Common myeloid progenitor, CD34-positive (primary cell): ENCODE measurements at regions not wholly inside any gene's neighbourhood (a gene's known extent, or its start where the extent isn't known, plus 50 kb on each side); places are given as distances from the start of the nearest gene placed in this dataset.

Experiments used
- CTCF ChIA-PET: fragments of 350-600 bp; sonication (Branson Sonifier 250); formaldehyde crosslinking; loops from one replicate; lab custom pipeline; 2021; ENCODE audit warnings: antibody characterized with exemption; lab: Charles Lee
- POLR2A ChIA-PET: fragments of 350-600 bp; sonication (Branson Sonifier 250); formaldehyde crosslinking; loops from one replicate; lab custom pipeline; 2021; ENCODE audit warnings: antibody characterized with exemption; lab: Charles Lee
- DNase-seq, 3 donors: peaks; one replicate each; pipeline versions ENCODE4 v3.0.0 to v3.0.0-alpha.2; 2013
- H3K27ac ChIP-seq, 2 experiments: 1 replicate in 1 of 2; 2 replicates in 1 of 2; pipeline ENCODE4 v1.7.0; 2013; ENCODE audit warnings: inconsistent platforms in 2 of 2, low read length in 2 of 2, mild to moderate bottlenecking in 2 of 2, low read depth in 1 of 2, moderate library complexity in 1 of 2; ENCODE audit not compliant: severe bottlenecking in 2 of 2, insufficient read depth in 1 of 2, poor library complexity in 1 of 2
- H3K27me3 ChIP-seq, 5 experiments: replicated peaks in 2 of 5; 1 replicate in 3 of 5; 2 replicates in 2 of 5; pipeline versions ENCODE4 v1.6.1 to v1.7.0; 2013; ENCODE audit warnings: low read length in 4 of 5, mild to moderate bottlenecking in 2 of 5, moderate library complexity in 2 of 5, inconsistent platforms in 1 of 5; ENCODE audit not compliant: insufficient read depth in 5 of 5, control insufficient read depth in 4 of 5
- H3K36me3 ChIP-seq, 4 experiments: 1 replicate in 2 of 4; 2 replicates in 2 of 4; pipeline versions ENCODE4 v1.6.1 to v1.7.0; 2013; ENCODE audit warnings: low read length in 3 of 4, control low read depth in 1 of 4, mild to moderate bottlenecking in 1 of 4; ENCODE audit not compliant: control insufficient read depth in 4 of 4, insufficient read depth in 4 of 4
- H3K4me1 ChIP-seq, 4 experiments: 1 replicate in 3 of 4; 2 replicates in 1 of 4; pipeline versions ENCODE4 v1.6.1 to v1.7.1; 2013; ENCODE audit warnings: low read length in 3 of 4, mild to moderate bottlenecking in 3 of 4, control low read depth in 1 of 4, inconsistent platforms in 1 of 4, moderate library complexity in 1 of 4; ENCODE audit not compliant: control insufficient read depth in 4 of 4, insufficient read depth in 4 of 4; ENCODE audit errors: control extremely low read depth in 1 of 4
- H3K4me3 ChIP-seq, 7 experiments: 1 replicate in 4 of 7; 2 replicates in 3 of 7; pipeline versions ENCODE4 v1.5.1 to v1.7.0; 2013; ENCODE audit warnings: mild to moderate bottlenecking in 7 of 7, low read length in 6 of 7, moderate library complexity in 6 of 7, inconsistent platforms in 2 of 7, low read depth in 2 of 7, control low read depth in 1 of 7; ENCODE audit not compliant: insufficient read depth in 4 of 7, control insufficient read depth in 1 of 7; ENCODE audit errors: extremely low read depth in 1 of 7
- H3K9me3 ChIP-seq, 5 experiments: 1 replicate in 4 of 5; 2 replicates in 1 of 5; pipeline versions ENCODE4 v1.6.1 to v1.7.1; 2013; ENCODE audit warnings: low read length in 4 of 5, mild to moderate bottlenecking in 2 of 5, inconsistent platforms in 1 of 5, low read depth in 1 of 5, moderate library complexity in 1 of 5; ENCODE audit not compliant: control insufficient read depth in 4 of 5, insufficient read depth in 2 of 5; ENCODE audit errors: control extremely low read depth in 1 of 5
- WGBS: methylation state at CpG from one replicate; pipeline ENCODE4 v1.1.5; 2013; ENCODE audit not compliant: insufficient coverage; 5-methylcytosine and 5-hydroxymethylcytosine counted together

- 100% methylated on average over 6 of the region's 7 CpGs for WGBS
- CTCF ChIA-PET = no interaction called here
- Histone ChIP-seq H3K9me3 (peaks cover 0 to 3% (median 0%) of the 10 kb centered on the region in 5 experiments), H3K27ac (no peak overlapping the region), H3K4me3 (no peak overlapping the region), H3K4me1 (no peaks in the 10 kb centered on the region), H3K36me3 (no peaks in the 10 kb centered on the region), H3K27me3 (no peaks in the 10 kb centered on the region)
- POLR2A ChIA-PET = no interaction called here
- DNase-seq = no peak
Observed at GRCh38 chr12:45490232-45490881, 239.1 kb upstream of the ARID2 start.

GRCh38 chr12:45494279-45494678, 235.2 kb upstream of the ARID2 start:
- POLR2A ChIA-PET = no interaction called here
- Histone ChIP-seq H3K9me3 (peaks cover 0 to 3% (median 0%) of the 10 kb centered on the region in 5 experiments), H3K36me3 (no peaks in the 10 kb centered on the region), H3K27me3 (no peaks in the 10 kb centered on the region), H3K4me3 (no peak overlapping the region), H3K4me1 (no peaks in the 10 kb centered on the region), H3K27ac (no peak overlapping the region)
- no peak for DNase-seq
- WGBS = 100% methylated on average over 1 of the region's 4 CpGs
- CTCF ChIA-PET = no interaction called here

DNA sequence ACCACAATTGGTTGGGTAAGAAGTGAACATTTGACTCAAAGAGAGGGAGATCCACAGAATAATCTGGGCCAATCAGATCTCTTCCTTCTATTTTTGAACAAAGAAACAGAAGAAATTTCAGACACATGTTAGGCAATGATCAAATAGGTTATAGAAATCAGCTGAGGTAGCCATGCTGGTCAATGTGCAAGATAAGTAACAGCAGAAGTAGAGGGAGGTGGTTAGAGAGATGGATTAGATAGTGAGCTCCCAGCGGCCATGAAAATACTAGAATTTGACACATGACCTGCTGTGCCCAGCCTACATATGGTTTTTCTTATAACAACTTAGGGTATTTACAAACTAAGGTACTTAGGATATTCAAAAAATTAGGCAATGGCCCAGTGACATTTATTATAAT, 230.9 kb upstream of the ARID2 start:
- ChIA-PET CTCF (no interaction called here), POLR2A (no interaction called here)
- Histone ChIP-seq H3K36me3 (no peaks in the 10 kb centered on the region), H3K27me3 (no peaks in the 10 kb centered on the region), H3K4me1 (no peaks in the 10 kb centered on the region), H3K4me3 (no peak overlapping the region), H3K9me3 (no peaks in the 10 kb centered on the region), H3K27ac (no peak overlapping the region)
- peak in 1 of 3 donors; percentile 50 for DNase-seq
- 60% methylated on average over 1 of the region's 1 CpG for WGBS

- POLR2A ChIA-PET = no interaction called here
- WGBS = 100% methylated on average over 1 of the region's 4 CpGs
- Histone ChIP-seq H3K27me3 (no peaks in the 10 kb centered on the region), H3K9me3 (no peaks in the 10 kb centered on the region), H3K36me3 (no peaks in the 10 kb centered on the region), H3K4me1 (no peaks in the 10 kb centered on the region), H3K4me3 (no peak overlapping the region), H3K27ac (no peak overlapping the region)
- DNase-seq = no peak
- CTCF ChIA-PET = no interaction called here
Observed at GRCh38 chr12:45502481-45503128, 226.9 kb upstream of the ARID2 start.

DNA sequence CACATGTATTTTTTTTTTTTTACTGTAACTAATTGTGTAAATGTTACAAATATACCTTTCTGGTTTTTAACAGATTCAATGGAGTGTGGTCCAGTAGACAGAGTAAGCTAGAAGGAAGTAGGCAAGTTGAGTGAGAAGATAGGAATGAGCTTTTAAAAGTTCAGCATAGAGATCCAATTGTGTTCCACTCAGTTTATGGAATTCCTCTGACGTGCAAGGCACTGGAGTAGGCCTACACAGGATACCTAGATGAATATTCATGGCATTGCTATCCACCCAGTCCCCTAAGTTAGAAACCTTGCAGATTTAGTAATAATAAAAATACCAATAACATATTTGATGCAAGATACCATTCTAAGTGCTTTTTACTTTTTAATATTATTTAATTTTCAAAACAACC, 225.6 kb upstream of the ARID2 start:
- Histone ChIP-seq H3K4me3 (no peak overlapping the region), H3K27me3 (no peaks in the 10 kb centered on the region), H3K27ac (no peak overlapping the region), H3K4me1 (peaks cover 0 to 1% (median 0%) of the 10 kb centered on the region in 4 experiments), H3K36me3 (no peaks in the 10 kb centered on the region), H3K9me3 (peaks cover 0 to 4% (median 0%) of the 10 kb centered on the region in 5 experiments)
- POLR2A ChIA-PET = no interaction called here
- 100% methylated on average over 1 of the region's 1 CpG for WGBS
- CTCF ChIA-PET = no interaction called here
- DNase-seq = no peak

DNA sequence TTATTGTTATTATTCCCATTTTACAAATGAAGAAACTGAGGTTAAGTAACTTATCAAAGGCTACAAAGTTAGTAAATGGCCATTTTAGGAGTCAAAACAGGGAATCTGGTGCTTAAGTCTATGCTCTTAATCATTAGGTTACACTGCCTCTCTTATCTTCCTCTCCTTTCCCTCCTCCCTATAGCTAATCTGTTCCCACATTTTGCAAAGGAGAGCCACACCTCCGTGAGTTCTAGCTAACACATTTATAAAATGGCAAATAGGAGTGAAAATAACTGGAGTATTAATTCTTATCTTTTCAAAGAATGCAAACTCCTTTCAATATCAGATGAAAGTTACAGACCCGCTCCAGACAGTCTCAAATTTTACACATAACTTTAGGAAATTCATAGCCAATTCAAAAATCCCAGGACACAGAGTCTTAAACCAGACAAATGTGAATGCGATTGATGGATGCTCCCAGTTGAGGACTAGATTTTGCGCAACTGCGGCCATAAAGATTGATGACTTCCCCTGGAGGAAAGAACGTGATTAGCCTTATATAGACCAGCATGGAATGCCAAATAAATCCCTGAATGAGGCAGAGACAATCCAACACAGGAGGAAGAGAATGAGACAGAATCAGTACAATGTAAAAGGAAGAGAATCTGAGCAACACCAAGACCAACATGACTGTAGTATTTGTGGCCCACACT, 225.0 kb upstream of the ARID2 start:
- H3K4me3 ChIP-seq = no peak overlapping the region
- peaks cover 0 to 4% (median 0%) of the 10 kb centered on the region in 5 experiments for H3K9me3 ChIP-seq
- DNase-seq = no peak
- H3K4me1 ChIP-seq = peaks cover 0 to 7% (median 2%) of the 10 kb centered on the region in 4 experiments
- ChIA-PET CTCF (no interaction called here), POLR2A (no interaction called here)
- H3K36me3 ChIP-seq = no peaks in the 10 kb centered on the region
- H3K27ac ChIP-seq = no peak overlapping the region
- no peaks in the 10 kb centered on the region for H3K27me3 ChIP-seq
- WGBS = 100% methylated on average over 5 of the region's 6 CpGs

GRCh38 chr12:45509187-45509586, 220.3 kb upstream of the ARID2 start:
- peaks cover 0 to 9% (median 4%) of the 10 kb centered on the region in 5 experiments for H3K9me3 ChIP-seq
- no peaks in the 10 kb centered on the region for H3K27me3 ChIP-seq
- no peak overlapping the region for H3K4me3 ChIP-seq
- ChIA-PET CTCF (no interaction called here), POLR2A (no interaction called here)
- H3K36me3 ChIP-seq = no peaks in the 10 kb centered on the region
- peaks cover 0 to 9% (median 3%) of the 10 kb centered on the region in 4 experiments for H3K4me1 ChIP-seq
- DNase-seq = peak; percentile 41 to 93 (median 67)
- WGBS = 94% methylated on average over 2 of the region's 2 CpGs
- no peak overlapping the region for H3K27ac ChIP-seq
